Mucosa of rectum (tissue), 2 donors: ENCODE measurements at regions not wholly inside any gene's neighbourhood (a gene's known extent, or its start where the extent isn't known, plus 50 kb on each side); places are given as distances from the start of the nearest gene placed in this dataset.

Experiments
- H3K27ac ChIP-seq, 2 donors: one replicate each; pipeline ENCODE4 v1.7.0; 2013; ENCODE audit warnings: inconsistent platforms in 2 of 2, low read depth in 2 of 2, low read length in 2 of 2
- H3K27me3 ChIP-seq, 2 donors: one replicate each; pipeline ENCODE4 v1.7.0; 2013; ENCODE audit warnings: low read length in 2 of 2; ENCODE audit not compliant: control insufficient read depth in 2 of 2, insufficient read depth in 2 of 2
- H3K36me3 ChIP-seq, 2 donors: one replicate each; pipeline ENCODE4 v1.7.0; 2013; ENCODE audit warnings: low read length in 2 of 2; ENCODE audit not compliant: control insufficient read depth in 2 of 2, insufficient read depth in 2 of 2
- H3K4me1 ChIP-seq, 2 donors: one replicate each; pipeline ENCODE4 v1.7.0; 2013; ENCODE audit warnings: low read length in 2 of 2, mild to moderate bottlenecking in 1 of 2; ENCODE audit not compliant: control insufficient read depth in 2 of 2, insufficient read depth in 2 of 2
- H3K4me3 ChIP-seq, 2 donors: one replicate each; pipeline ENCODE4 v1.7.0; 2013; ENCODE audit warnings: low read length in 2 of 2
- H3K9ac ChIP-seq, 2 donors: one replicate each; pipeline ENCODE4 v1.7.0; 2013; ENCODE audit warnings: low read length in 2 of 2, low read depth in 1 of 2, mild to moderate bottlenecking in 1 of 2
- H3K9me3 ChIP-seq, 2 donors: one replicate each; pipeline ENCODE4 v1.7.0; 2013; ENCODE audit warnings: low read length in 2 of 2; ENCODE audit not compliant: control insufficient read depth in 2 of 2
- donor health status: healthy.
- donor health status: Normal muscosa, but diverticular disease.

DNA sequence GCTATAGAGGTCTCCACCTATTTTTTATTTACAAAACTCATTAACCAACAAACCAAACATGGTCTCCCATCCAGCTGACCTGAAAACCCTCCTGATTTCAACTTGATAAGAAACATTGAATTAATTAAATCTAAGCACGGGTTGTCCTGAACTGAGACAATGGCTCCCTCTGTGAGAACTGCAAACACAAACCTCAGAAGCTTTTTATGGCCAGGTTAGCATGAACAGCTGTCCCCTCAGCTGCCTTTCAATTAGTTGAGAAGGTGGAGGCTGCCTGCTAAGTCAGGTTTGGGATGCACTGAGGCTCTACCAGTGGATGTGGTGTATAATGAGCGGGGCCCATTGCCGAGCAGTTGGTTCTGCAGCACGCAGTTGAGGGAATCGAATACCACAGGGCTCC lies 258.5 kb upstream of the DDX18 start:
- Histone ChIP-seq H3K4me1 (no peaks in the 10 kb centered on the region), H3K9ac (no peak overlapping the region), H3K27ac (no peak overlapping the region), H3K36me3 (no peaks in the 10 kb centered on the region), H3K9me3 (no peaks in the 10 kb centered on the region), H3K4me3 (no peak overlapping the region), H3K27me3 (no peaks in the 10 kb centered on the region)

DNA sequence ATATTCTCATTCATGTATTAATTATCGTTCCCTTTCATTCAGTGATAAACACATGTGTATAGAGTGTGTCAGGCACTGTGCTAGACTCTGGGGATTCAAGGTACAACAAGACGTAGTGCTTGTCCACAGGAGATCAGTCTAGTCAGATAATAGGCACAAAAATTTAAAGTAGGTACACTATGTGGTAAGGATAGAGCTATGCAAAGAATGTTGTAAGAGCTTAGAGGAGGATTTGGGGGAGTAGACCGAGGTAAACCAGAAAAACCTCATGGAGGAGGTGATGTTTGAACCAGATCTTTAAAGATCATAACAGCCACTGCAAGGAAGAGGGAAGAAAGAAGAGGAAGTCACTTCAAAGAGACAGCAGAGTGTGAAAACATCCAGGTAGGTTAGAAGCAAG lies 256.9 kb upstream of the DDX18 start:
- Histone ChIP-seq H3K36me3 (no peaks in the 10 kb centered on the region), H3K27ac (no peak overlapping the region), H3K27me3 (no peaks in the 10 kb centered on the region), H3K4me3 (no peak overlapping the region), H3K4me1 (no peaks in the 10 kb centered on the region), H3K9me3 (no peaks in the 10 kb centered on the region), H3K9ac (no peak overlapping the region)

DNA sequence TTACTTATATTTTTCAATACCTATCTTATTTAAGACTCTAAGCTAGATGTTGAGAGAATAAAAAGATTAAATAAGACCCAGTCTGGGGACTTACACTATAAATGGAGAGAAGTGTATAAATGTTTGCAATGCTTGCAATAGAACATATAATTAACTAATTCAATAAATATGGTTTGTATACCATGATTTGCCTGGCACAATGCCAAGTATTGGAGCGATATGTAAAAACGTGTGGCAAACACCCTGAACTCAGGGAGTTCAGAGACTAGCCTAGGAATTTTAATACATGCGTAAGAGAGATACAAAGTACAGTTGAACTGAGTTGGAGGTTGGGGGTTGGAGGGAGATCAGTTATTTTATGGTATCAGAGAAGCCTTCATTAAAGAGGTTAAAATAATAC lies 251.8 kb upstream of the DDX18 start:
- H3K27ac ChIP-seq: no peak overlapping the region
- H3K36me3 ChIP-seq: no peaks in the 10 kb centered on the region
- no peaks in the 10 kb centered on the region for H3K27me3 ChIP-seq
- H3K4me3 ChIP-seq: no peak overlapping the region
- H3K9me3 ChIP-seq: no peaks in the 10 kb centered on the region
- no peak overlapping the region for H3K9ac ChIP-seq
- no peaks in the 10 kb centered on the region for H3K4me1 ChIP-seq

DNA sequence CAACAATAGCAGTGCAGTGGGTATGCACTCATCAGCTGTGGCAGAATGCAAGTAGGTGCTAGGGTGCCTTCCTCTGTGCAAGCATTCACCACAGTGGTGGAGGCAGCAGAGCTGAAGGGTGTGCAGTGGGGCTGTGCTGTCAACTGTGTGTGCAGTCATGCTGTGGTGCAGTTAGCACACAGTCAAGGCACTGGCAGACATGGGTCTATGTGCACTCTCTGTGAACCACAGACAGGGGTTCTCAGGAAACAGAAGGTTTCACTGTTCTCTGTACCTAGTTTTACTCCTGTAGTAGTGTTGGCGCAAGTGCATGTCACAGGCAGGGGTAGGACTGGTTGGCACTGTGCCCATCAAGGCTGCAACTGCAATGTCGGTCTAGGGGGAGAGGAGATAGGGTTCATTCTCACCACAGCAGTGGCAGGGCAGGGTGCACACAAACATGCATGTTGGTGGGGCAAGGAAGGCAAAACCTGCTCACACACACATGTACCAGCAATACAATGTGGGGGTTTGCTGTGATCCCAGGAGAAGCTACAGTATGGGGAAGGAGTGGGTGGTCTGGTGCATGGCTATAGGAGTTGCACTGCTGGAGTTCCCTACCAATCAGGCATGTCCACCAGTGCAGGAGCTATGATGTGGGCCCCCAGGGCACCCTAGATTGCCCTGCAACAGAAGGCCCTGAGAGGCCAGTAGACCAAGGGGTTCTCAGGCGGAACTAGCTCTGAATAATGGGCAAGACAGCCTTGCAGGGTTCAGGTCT lies 242.7 kb upstream of the DDX18 start:
- Histone ChIP-seq H3K4me3 (no peak overlapping the region), H3K9me3 (peaks cover 0 to 3% of the 10 kb centered on the region in 2 donors), H3K36me3 (no peaks in the 10 kb centered on the region), H3K4me1 (no peaks in the 10 kb centered on the region), H3K27ac (no peak overlapping the region), H3K9ac (no peak overlapping the region), H3K27me3 (no peaks in the 10 kb centered on the region)

DNA sequence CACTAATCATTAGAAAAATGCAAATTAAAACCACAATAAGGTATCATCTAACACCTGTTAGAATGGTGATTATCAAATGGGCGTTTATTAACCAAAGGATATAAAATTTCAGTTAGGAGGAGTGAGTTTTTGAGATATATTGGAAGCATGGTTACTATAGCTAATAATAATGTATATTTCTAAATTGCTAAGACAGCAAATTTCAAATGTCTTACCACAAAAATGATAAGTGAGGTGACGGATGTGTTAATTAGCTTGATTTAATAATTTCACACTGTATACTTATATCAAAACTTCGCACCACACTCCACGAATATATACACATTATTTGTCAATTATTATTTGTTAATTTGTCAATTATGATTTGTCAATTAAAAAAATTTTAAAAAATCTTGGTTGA lies 227.2 kb upstream of the DDX18 start:
- H3K9ac ChIP-seq: no peak overlapping the region
- no peaks in the 10 kb centered on the region for H3K27me3 ChIP-seq
- H3K36me3 ChIP-seq: no peaks in the 10 kb centered on the region
- no peak overlapping the region for H3K4me3 ChIP-seq
- H3K27ac ChIP-seq: no peak overlapping the region
- H3K9me3 ChIP-seq: no peaks in the 10 kb centered on the region
- H3K4me1 ChIP-seq: no peaks in the 10 kb centered on the region

DNA sequence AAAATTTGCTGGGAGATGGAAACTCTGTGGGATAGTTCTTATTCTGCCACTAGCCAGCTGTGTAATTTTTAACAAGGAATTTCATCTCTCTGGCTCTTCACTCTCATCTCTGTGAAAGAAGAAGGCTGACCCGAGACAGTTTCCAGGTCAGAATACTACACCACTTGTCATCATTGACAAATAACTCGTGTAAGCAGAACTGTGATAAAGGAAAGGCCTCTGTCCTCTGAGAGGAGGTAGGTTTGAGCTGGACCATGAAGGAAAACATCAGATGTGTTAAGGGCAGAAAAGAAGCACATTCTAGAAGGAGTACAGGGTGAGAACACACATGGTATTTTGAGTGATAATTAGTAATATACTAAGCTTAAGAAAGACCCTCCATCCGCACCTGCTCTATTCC lies 211.4 kb upstream of the DDX18 start:
- no peak overlapping the region for H3K9ac ChIP-seq
- no peaks in the 10 kb centered on the region for H3K36me3 ChIP-seq
- H3K9me3 ChIP-seq: no peaks in the 10 kb centered on the region
- H3K4me3 ChIP-seq: no peak overlapping the region
- H3K27ac ChIP-seq: no peak overlapping the region
- no peaks in the 10 kb centered on the region for H3K27me3 ChIP-seq
- no peaks in the 10 kb centered on the region for H3K4me1 ChIP-seq

DNA sequence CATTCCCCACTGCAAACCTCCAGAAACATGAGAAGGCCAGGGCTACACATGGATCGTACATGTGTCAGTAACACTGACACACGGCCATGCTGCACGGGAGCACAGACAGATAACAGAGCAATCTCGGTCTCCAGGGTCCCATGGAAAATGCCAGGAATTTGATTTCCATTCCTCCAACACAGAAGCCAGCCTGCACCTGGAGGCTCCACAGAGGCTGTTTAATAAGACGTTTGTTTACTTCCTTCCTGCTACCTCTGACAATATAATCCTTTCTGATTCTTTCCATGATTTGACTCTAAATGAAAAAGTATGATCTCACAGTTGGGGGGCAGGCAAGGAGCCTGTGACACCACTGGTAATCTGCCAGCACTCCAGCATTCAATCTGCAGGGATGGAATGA lies 210.9 kb upstream of the DDX18 start:
- Histone ChIP-seq H3K27me3 (no peaks in the 10 kb centered on the region), H3K9me3 (no peaks in the 10 kb centered on the region), H3K36me3 (no peaks in the 10 kb centered on the region), H3K27ac (no peak overlapping the region), H3K4me3 (no peak overlapping the region), H3K4me1 (no peaks in the 10 kb centered on the region), H3K9ac (no peak overlapping the region)

DNA sequence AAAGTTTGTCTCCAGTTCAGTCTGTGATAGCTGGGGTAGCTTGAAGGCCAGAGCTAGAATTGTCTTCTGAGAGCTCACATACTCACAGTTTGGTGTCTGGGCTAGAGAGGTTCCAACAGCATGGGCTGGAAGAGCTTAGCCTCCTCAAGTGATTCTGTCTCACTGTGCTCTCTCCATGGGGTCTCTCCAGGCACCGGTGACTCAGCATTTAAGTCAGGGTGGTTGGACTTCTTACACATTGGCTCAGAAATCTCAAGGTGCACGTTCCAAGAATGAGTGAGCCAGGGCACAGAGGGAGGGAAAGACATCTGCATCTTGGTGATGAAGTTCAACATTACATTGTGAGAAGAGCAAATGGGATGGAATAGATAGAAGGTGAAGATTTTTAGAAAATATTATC lies 207.3 kb upstream of the DDX18 start:
- no peaks in the 10 kb centered on the region for H3K36me3 ChIP-seq
- H3K9ac ChIP-seq: no peak overlapping the region
- no peak overlapping the region for H3K4me3 ChIP-seq
- no peaks in the 10 kb centered on the region for H3K27me3 ChIP-seq
- H3K27ac ChIP-seq: no peak overlapping the region
- H3K4me1 ChIP-seq: no peaks in the 10 kb centered on the region
- H3K9me3 ChIP-seq: no peaks in the 10 kb centered on the region

DNA sequence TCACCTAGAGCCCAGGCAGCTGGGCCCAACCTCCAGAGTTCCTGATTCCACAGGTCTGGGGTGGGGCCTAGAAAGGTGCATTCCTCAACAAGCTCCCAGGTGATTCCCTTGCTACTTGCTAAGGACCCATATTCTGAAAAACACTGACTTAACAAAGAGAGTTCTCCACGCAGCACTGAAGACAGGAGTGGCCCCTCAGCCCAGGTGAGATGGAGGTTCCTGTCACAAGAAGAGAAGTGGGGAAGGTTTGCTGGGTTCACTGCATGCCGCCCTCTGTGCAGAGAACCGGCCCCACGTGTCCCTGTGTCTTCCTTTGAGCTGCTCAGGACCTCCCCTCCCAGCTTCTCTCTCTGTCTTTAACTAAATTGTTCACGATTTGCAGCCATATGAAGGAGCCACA lies 201.4 kb upstream of the DDX18 start:
- no peaks in the 10 kb centered on the region for H3K27me3 ChIP-seq
- no peak overlapping the region for H3K4me3 ChIP-seq
- H3K4me1 ChIP-seq: no peaks in the 10 kb centered on the region
- no peak overlapping the region for H3K9ac ChIP-seq
- no peak overlapping the region for H3K27ac ChIP-seq
- no peaks in the 10 kb centered on the region for H3K36me3 ChIP-seq
- no peaks in the 10 kb centered on the region for H3K9me3 ChIP-seq

DNA sequence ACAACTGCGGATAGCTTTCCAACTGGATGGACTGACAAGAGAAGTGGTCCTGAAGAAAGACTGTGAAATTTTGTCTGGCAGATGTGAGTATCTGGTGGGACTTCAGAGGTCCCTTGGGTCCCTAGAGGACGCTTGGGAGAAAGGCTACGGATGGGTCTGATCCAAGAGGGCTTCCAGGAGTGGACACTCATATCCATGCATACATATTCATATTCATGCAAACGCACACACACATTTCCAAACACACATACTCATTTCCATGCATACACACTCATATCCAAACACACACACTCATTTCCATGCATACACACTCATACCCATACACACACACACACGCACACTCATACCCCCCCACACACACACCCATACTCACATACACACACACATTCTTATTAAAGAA lies 200.2 kb upstream of the DDX18 start:
- H3K27ac ChIP-seq: no peak overlapping the region
- no peak overlapping the region for H3K9ac ChIP-seq
- no peaks in the 10 kb centered on the region for H3K4me1 ChIP-seq
- no peaks in the 10 kb centered on the region for H3K27me3 ChIP-seq
- H3K4me3 ChIP-seq: no peak overlapping the region
- no peaks in the 10 kb centered on the region for H3K9me3 ChIP-seq
- no peaks in the 10 kb centered on the region for H3K36me3 ChIP-seq
